GM12875 (cell line): ENCODE measurements at regions not wholly inside any gene's neighbourhood (a gene's known extent, or its start where the extent isn't known, plus 50 kb on each side); places are given as distances from the start of the nearest gene placed in this dataset.
A peak's percentile ranks its signal among the peaks of the same experiment; 100 is the strongest.

Experiments
- H3K4me3 ChIP-seq: one replicate; pipeline ENCODE4 v1.5.1; 2011; ENCODE audit warnings: low read depth, low read length, control low read depth
- CTCF ChIP-seq: IDR thresholded peaks from 2 replicates; pipeline ENCODE4 v1.5.1; 2011; ENCODE audit warnings: low read depth, mild to moderate bottlenecking, control low read depth, inconsistent platforms, low read length, moderate library complexity, borderline replicate concordance; ENCODE audit not compliant: insufficient read depth

- TF ChIP-seq CTCF, result no peak
- no peak overlapping the region for H3K4me3 ChIP-seq
These were observed 330.5 kb upstream of the ZNF462 start for GRCh38 chr9:106532306-106533015.

GRCh38 chr9:106534800-106535199 lies 328.2 kb upstream of the ZNF462 start:
- no peak for TF ChIP-seq CTCF

GRCh38 chr9:106535439-106535838 lies 327.5 kb upstream of the ZNF462 start:
- H3K4me3 ChIP-seq, result no peak overlapping the region
- no peak for TF ChIP-seq CTCF

More at GRCh38 chr9:106534800-106535199, 328.2 kb upstream of the ZNF462 start:
- H3K4me3 ChIP-seq, result no peak overlapping the region

GRCh38 chr9:106557996-106558667 lies 304.8 kb upstream of the ZNF462 start:
- no peak overlapping the region for H3K4me3 ChIP-seq
- no peak for TF ChIP-seq CTCF

DNA sequence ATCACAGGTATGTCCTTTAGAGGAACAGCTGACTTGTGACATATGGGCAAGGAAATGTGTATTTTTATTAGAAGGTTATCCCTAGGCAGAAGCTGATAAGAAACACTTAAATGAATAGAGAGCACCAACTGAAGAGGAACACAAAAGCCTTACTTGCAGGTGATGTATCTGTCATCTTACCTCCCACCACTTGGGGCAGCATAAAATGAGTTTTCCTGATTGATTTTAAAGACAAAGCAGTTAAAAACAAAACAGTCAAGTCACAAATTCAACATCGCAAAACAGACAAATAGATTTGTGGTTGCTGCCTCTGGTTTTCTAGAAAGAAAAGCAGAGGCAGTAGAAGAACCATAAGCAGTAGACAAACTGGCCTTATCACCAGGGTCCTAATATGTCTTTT lies 302.4 kb upstream of the ZNF462 start:
- H3K4me3 ChIP-seq, result no peak overlapping the region
- TF ChIP-seq CTCF, result peak; percentile 29; the same call in 1 of the 2 replicates

GRCh38 chr9:106575823-106576222 lies 287.1 kb upstream of the ZNF462 start:
- no peak overlapping the region for H3K4me3 ChIP-seq
- no peak for TF ChIP-seq CTCF
